BE2C (cell line): ENCODE measurements at regions not wholly inside any gene's neighbourhood (a gene's known extent, or its start where the extent isn't known, plus 50 kb on each side); places are given as distances from the start of the nearest gene placed in this dataset.

Source experiments
- DNase-seq: peaks from one replicate; pipeline ENCODE4 v3.0.0-alpha.2; 2020
- H3K27me3 ChIP-seq: fragments of 250-450 bp; sonication (Bioruptor Pico); 2 replicates; pipeline ENCODE4 v1.5.1; 2020; ENCODE audit warnings: mild to moderate bottlenecking
- H3K36me3 ChIP-seq: fragments of 250-450 bp; sonication (Bioruptor Pico); 2 replicates; pipeline ENCODE4 v1.5.1; 2020; ENCODE audit warnings: mild to moderate bottlenecking
- H3K4me1 ChIP-seq: fragments of 250-450 bp; sonication (Bioruptor Pico); 2 replicates; pipeline ENCODE4 v1.5.1; 2020
- H3K4me3 ChIP-seq: 2 replicates; pipeline ENCODE4 v1.5.1; 2011; ENCODE audit warnings: low read depth, low read length
- H3K9me3 ChIP-seq: fragments of 250-450 bp; sonication (Bioruptor Pico); 2 replicates; pipeline ENCODE4 v1.5.1; 2020
- CTCF ChIP-seq: IDR thresholded peaks from 2 replicates; pipeline ENCODE4 v1.5.1; 2012; ENCODE audit warnings: mild to moderate bottlenecking, low read depth, low read length

- H3K4me3 ChIP-seq = no peak overlapping the region
- H3K27me3 ChIP-seq = no peaks in the 10 kb centered on the region
- no peaks in the 10 kb centered on the region for H3K4me1 ChIP-seq
- no peak for DNase-seq
- no peaks in the 10 kb centered on the region for H3K36me3 ChIP-seq
- no peaks in the 10 kb centered on the region for H3K9me3 ChIP-seq
- no peak for TF ChIP-seq CTCF
Observed at GRCh38 chr18:38576916-38577315, 1011.3 kb upstream of the CELF4 start.

GRCh38 chr18:38576349-38576748 is 1010.8 kb upstream of the CELF4 start:
- no peaks in the 10 kb centered on the region for H3K9me3 ChIP-seq
- H3K4me1 ChIP-seq = no peaks in the 10 kb centered on the region
- no peak overlapping the region for H3K4me3 ChIP-seq
- no peaks in the 10 kb centered on the region for H3K27me3 ChIP-seq
- TF ChIP-seq CTCF = no peak
- DNase-seq = no peak
- no peaks in the 10 kb centered on the region for H3K36me3 ChIP-seq

GRCh38 chr18:38575648-38576047 is 1010.0 kb upstream of the CELF4 start:
- TF ChIP-seq CTCF = no peak
- no peaks in the 10 kb centered on the region for H3K36me3 ChIP-seq
- DNase-seq = no peak
- no peaks in the 10 kb centered on the region for H3K4me1 ChIP-seq
- H3K27me3 ChIP-seq = no peaks in the 10 kb centered on the region
- no peaks in the 10 kb centered on the region for H3K9me3 ChIP-seq
- no peak overlapping the region for H3K4me3 ChIP-seq

- TF ChIP-seq CTCF = no peak
- H3K9me3 ChIP-seq = no peaks in the 10 kb centered on the region
- no peaks in the 10 kb centered on the region for H3K27me3 ChIP-seq
- no peak for DNase-seq
- no peaks in the 10 kb centered on the region for H3K36me3 ChIP-seq
- H3K4me3 ChIP-seq = no peak overlapping the region
- H3K4me1 ChIP-seq = no peaks in the 10 kb centered on the region
Observed at GRCh38 chr18:38575023-38575422, 1009.4 kb upstream of the CELF4 start.

GRCh38 chr18:38572554-38573111 is 1007.0 kb upstream of the CELF4 start:
- TF ChIP-seq CTCF = no peak
- Histone ChIP-seq H3K4me1 (no peaks in the 10 kb centered on the region), H3K27me3 (no peaks in the 10 kb centered on the region), H3K9me3 (no peaks in the 10 kb centered on the region), H3K4me3 (no peak overlapping the region), H3K36me3 (no peaks in the 10 kb centered on the region)
- no peak for DNase-seq

GRCh38 chr18:38571651-38572050 is 1006.1 kb upstream of the CELF4 start:
- Histone ChIP-seq H3K36me3 (no peaks in the 10 kb centered on the region), H3K27me3 (no peaks in the 10 kb centered on the region), H3K4me1 (no peaks in the 10 kb centered on the region), H3K9me3 (no peaks in the 10 kb centered on the region), H3K4me3 (no peak overlapping the region)
- DNase-seq = no peak
- TF ChIP-seq CTCF = no peak
